Neural progenitor cell (in vitro differentiated cells): ENCODE measurements at regions not wholly inside any gene's neighbourhood (a gene's known extent, or its start where the extent isn't known, plus 50 kb on each side); places are given as distances from the start of the nearest gene placed in this dataset.

Experiments
- CTCF ChIP-seq: fragments of 200-600 bp; sonication (generic); IDR thresholded peaks from 2 replicates; pipeline ENCODE4 v1.5.1; 2017; ENCODE audit warnings: antibody characterized with exemption, mild to moderate bottlenecking
- EZH2 ChIP-seq: fragments of 200-600 bp; sonication (generic); IDR thresholded peaks from 2 replicates; pipeline ENCODE4 v1.6.1; 2017; ENCODE audit warnings: antibody characterized with exemption, mild to moderate bottlenecking, moderate library complexity

GRCh38 chr14:21874946-21875345 is 201.3 kb upstream of the OR4E1 start:
- TF ChIP-seq CTCF (no peak), EZH2 (no peak)
